Stimulated activated naive CD4-positive, alpha-beta T cell (primary cell): ENCODE measurements at regions not wholly inside any gene's neighbourhood (a gene's known extent, or its start where the extent isn't known, plus 50 kb on each side); places are given as distances from the start of the nearest gene placed in this dataset.

Experiments used
- DNase-seq, 6 experiments: peaks; one replicate each; lab custom pipeline; 2025; lab: John Stamatoyannopoulos, UW

DNA sequence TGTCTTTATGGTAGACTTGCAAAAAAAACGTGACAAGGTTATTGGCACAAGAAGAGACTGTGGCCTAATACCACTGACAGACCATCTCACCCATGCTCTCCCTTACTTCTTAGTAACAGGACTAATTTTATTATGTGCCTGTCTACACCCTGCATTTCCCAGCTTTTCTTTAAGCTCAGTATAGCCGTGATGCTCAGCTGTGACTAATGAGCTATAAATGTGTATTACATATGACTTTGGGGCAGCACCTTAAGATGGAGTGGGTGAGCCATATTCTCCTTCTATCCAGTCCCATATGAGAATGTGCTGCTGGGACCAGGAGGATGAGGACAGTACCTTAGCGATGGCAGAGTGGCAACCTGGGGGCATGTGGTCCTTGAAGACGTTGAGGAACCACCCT lies 293.5 kb downstream of the RNF144A start:
- DNase-seq = no peak

- no peak for DNase-seq
These were observed 308.6 kb downstream of the RNF144A start for GRCh38 chr2:7225848-7226247.

DNA sequence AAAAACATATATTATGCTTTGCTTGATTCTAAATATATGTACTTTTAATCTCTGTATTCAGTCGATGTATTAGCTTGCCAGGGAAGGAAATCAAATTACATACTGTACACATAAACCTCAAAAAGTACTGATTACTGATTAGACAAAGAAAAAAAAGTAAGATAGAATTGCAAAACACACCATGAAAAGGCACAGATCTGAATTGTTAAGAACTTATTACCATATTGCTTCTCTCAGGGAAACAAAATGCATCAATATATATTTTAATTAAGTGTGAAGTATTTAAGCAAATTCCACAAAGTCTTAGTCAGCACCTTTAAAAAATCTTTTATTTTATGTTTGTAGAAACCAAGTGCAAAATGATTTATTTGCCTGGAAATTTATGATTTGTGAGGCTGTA lies 309.3 kb downstream of the RNF144A start:
- DNase-seq = no peak

GRCh38 chr2:7233126-7233525 lies 315.9 kb downstream of the RNF144A start:
- DNase-seq = no peak

GRCh38 chr2:7237466-7237865 lies 320.3 kb downstream of the RNF144A start:
- no peak for DNase-seq

DNA sequence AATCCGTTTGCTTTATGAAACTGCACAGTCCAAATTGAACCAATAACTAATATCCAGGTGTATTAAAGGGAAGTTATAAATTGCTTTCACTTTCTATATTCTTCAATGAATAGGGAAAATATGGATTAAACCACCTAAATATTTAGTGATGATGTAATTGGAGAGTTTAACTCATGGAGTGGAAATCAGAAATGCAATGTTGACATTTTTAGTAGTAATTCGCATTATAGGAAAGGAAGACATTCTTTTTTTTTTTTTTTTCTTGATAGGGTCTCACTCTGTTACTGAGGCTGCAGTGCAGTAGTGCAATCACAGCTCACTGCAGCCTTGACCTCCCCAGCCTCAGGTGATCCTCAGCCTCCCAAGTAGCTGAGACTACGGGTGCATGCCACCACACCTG lies 321.9 kb downstream of the RNF144A start:
- DNase-seq = no peak

GRCh38 chr2:7241041-7241745 lies 324.0 kb downstream of the RNF144A start:
- no peak for DNase-seq

DNA sequence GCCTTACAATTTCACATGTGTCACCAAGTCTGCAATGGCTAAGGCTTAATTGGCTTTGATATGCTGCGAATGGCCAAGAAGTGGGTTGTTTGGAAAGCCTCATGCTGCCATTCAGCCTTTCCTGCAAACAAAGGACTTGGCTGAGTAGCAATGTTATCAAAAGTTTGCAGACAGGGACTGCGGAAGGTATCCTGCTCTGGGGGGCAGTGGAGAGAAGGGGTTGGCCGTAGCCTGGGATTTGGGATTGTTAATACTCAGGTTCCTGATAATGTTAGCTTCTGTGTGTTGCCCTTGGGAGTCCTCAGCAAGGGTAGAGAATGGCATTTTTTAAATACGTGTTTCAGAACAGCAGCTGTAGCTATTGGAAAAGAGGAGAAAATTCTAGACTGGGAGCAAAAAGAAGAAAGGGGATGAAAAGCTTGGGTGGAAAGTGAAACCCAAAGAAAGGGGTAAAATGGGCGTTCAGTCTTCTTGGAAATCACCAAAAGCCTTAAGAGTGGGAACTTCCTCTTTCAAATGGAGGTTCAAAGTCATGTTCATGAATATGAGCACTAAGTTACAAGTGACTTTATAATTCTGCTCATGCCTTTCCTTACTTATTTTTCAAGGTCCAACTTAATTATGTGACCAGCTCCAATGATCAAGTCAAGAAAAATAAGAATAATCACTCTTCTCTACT lies 325.1 kb downstream of the RNF144A start:
- no peak for DNase-seq

- no peak for DNase-seq
These were observed 326.1 kb downstream of the RNF144A start for GRCh38 chr2:7243276-7243675.

- DNase-seq = no peak
These were observed 339.2 kb downstream of the RNF144A start for GRCh38 chr2:7256377-7256776.

GRCh38 chr2:7262727-7263126 lies 345.5 kb downstream of the RNF144A start:
- no peak for DNase-seq

DNA sequence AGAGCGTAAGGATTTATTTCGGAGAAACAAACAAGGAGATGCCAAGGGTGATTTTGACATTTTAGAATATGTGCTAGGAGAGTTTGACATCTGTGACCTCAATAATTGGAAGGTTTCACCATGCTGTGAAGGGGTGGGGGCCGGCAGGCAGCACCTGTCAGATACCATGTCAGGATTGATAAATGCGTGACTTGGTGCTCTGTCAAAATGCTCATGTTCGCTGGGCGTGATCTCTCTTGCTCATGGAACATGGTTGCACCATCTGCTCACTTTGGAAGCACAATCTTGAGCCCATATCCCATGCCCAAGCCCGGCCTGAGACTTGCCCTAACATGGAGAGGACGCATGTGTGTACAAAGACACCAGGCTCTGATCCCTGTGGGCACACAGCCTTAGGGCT lies 347.6 kb downstream of the RNF144A start:
- DNase-seq = no peak

GRCh38 chr2:7265286-7265685 lies 348.1 kb downstream of the RNF144A start:
- no peak for DNase-seq

DNA sequence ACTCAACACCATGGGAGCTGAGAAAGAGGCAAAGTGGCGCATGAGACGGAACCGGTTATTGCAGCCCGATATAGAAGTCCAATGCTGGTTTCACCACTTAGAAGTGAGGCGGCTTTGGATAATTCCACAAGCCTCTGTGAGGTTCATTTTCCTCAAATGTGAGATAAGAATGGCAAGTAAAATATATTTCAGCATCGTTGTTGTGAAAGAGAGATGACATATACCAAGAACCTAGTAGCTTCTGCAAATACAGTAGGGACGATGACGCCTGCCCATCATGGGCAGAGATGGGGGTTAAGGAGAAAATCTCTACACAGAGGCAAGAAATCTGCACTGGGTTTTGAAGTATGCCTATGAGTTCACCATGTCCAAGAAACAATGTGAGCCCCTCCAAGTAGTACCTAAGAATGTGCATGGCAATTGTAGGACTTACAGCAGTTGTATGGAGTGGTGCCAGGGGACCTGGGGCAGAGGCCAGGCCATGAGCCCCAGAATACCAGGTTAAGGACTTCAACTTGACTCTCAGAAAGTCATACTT lies 352.0 kb downstream of the RNF144A start:
- DNase-seq = no peak

- DNase-seq = no peak
These were observed 352.8 kb downstream of the RNF144A start for GRCh38 chr2:7270011-7270431.

- DNase-seq = no peak
These were observed 355.0 kb downstream of the RNF144A start for GRCh38 chr2:7272210-7272609.

DNA sequence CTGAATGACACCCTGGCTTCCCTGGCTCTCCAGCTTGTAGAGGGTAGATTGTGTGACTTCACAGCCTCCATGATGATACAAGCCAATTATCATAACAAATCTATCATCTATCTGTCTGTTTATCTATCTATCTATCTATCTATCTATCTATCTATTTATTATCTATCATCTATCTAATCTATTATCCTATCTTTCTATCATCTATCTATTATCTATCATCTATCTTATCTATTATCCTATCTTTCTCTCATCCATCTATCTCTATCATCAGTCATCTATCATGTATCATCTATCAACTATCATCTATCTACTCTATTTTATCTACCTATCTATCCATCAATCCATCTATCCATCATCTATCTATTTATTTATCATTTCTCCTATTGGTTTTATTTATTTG lies 361.8 kb downstream of the RNF144A start:
- no peak for DNase-seq

GRCh38 chr2:7279421-7279949 lies 362.3 kb downstream of the RNF144A start:
- no peak for DNase-seq

DNA sequence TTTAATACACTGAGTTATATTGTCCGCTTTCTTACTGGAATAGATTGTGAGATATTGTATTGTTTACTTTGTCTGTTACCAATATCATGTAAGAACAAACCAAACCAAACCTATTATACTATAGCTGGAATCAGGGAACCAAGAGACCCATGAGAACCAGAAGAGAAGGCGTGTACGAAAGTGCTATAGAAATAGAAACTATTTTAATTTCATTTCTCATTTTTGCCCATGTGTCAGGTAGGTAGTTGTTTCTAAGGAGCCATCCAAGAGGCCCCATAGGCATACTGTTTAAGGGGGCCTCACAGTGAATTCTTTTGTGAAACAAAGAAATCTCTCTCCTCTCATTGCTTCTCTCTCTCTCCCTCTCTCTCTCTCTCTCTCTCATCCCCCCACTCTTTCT lies 363.6 kb downstream of the RNF144A start:
- no peak for DNase-seq

- DNase-seq = no peak
These were observed 364.3 kb downstream of the RNF144A start for GRCh38 chr2:7281231-7282201.

GRCh38 chr2:7286120-7286519 lies 368.9 kb downstream of the RNF144A start:
- no peak for DNase-seq

DNA sequence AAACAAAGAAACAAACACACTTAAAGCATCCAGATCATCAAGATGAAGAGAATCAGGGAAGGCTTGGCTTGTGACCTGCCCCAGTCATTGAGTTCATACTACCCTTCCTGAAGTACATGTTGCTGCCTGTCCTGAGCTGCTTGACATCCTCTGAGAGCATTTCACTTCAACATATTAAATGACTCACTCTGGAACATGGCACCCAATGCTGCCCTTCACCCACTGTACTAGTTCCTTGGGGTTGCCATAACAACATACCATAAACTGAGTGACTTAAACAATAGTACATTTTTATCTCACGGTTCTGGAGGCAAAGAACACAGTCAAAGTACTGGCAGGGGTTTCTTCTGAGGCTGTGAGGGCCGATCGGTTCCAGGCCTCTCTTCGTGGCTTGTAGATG lies 371.3 kb downstream of the RNF144A start:
- no peak for DNase-seq
